GM23338 (cell line): ENCODE measurements at regions not wholly inside any gene's neighbourhood (a gene's known extent, or its start where the extent isn't known, plus 50 kb on each side); places are given as distances from the start of the nearest gene placed in this dataset.

Source experiments
- CREB1 ChIP-seq: fragments of 250-450 bp; sonication (Bioruptor Pico); IDR thresholded peaks from 2 replicates; pipeline ENCODE4 v1.5.0; 2020; ENCODE audit warnings: low read depth, mild to moderate bottlenecking, moderate library complexity
- CTCF ChIP-seq, 2 experiments: fragments of 200-600 bp in 1 of 2; sonication (generic) in 1 of 2; conservative IDR thresholded peaks; 2 replicates each; pipeline versions ENCODE4 v1.5.1 to v1.6.1; 2016 to 2017; ENCODE audit warnings: antibody characterized with exemption in 2 of 2, low read depth in 2 of 2, mild to moderate bottlenecking in 2 of 2, moderate library complexity in 1 of 2
- EZH2 ChIP-seq: fragments of 200-600 bp; sonication (generic); IDR thresholded peaks from one replicate; pipeline ENCODE4 v1.8.0; 2017; ENCODE audit warnings: antibody characterized with exemption, mild to moderate bottlenecking, low read depth; ENCODE audit not compliant: unreplicated experiment
- EZH2phosphoT487 ChIP-seq: fragments of 200-600 bp; sonication (generic); IDR thresholded peaks from one replicate; pipeline ENCODE4 v1.8.1; 2018; ENCODE audit warnings: antibody characterized with exemption; ENCODE audit not compliant: unreplicated experiment
- JUNB ChIP-seq: IDR thresholded peaks from one replicate; pipeline ENCODE4 v1.6.1; 2016; ENCODE audit warnings: antibody characterized with exemption; ENCODE audit not compliant: unreplicated experiment
- NANOG ChIP-seq: IDR thresholded peaks from 2 replicates; pipeline ENCODE4 v1.6.1; 2016; ENCODE audit warnings: antibody characterized with exemption, borderline replicate concordance
- POLR2AphosphoS5 ChIP-seq: IDR thresholded peaks from 2 replicates; pipeline ENCODE4 v1.6.1; 2016; ENCODE audit warnings: antibody characterized with exemption, low read depth
- ZNF114 ChIP-seq: fragments of 250-450 bp; sonication (Bioruptor Pico); IDR thresholded peaks from 2 replicates; pipeline ENCODE4 v1.5.0; 2020; ENCODE audit warnings: mild to moderate bottlenecking, moderate library complexity
- ZNF331 ChIP-seq: fragments of 250-450 bp; sonication (Bioruptor Pico); IDR thresholded peaks from 2 replicates; pipeline ENCODE4 v1.5.0; 2020; ENCODE audit warnings: low read depth, mild to moderate bottlenecking, moderate library complexity
- TF ChIP-seq, protein P1 (sequence below): IDR thresholded peaks from one replicate; pipeline ENCODE4 v1.6.1; 2018; ENCODE audit warnings: antibody characterized with exemption; ENCODE audit not compliant: unreplicated experiment
- TF ChIP-seq, protein P2 (sequence below): IDR thresholded peaks from 2 replicates; pipeline ENCODE4 v1.6.1; 2016; ENCODE audit warnings: antibody characterized with exemption
- TF ChIP-seq, protein P3 (sequence below): fragments of 250-450 bp; sonication (Bioruptor Pico); IDR thresholded peaks from 2 replicates; pipeline ENCODE4 v1.5.0; 2020; ENCODE audit warnings: mild to moderate bottlenecking, moderate library complexity

DNA sequence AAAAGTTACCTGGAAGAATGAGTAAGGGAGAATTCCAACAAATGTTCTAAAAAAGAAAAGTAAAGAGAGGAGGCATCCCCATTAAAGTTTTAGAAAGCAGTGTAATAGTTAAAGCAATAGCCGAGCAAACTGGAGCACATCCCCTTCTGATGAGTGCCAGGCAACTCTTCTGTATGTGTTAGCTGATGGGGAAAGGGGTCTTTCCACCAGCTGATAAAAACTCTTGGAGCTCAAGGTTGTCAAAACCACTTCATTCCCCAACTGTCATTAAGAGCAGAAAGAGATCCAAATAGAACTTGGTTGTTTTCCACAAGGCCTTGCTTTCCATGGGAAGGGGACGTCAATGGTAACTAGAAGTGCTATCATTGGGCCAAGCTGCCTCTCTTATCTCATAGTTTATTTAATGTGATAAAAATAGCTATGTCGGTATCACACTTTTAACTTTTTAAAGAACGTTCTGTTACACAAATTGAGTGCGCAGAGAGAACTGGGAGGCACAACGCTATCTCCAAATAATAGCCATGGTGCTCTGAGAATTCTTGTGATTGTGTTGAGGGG, 116.9 kb downstream of the POLR2M start:
- TF ChIP-seq CTCF (conservative IDR thresholded peaks at IDR 0.05; ENCODE audit: low read depth in 2 of 2) = no peak
- no peak for TF ChIP-seq EZH2
- TF ChIP-seq POLR2AphosphoS5 = no peak
- TF ChIP-seq, protein P1, sequence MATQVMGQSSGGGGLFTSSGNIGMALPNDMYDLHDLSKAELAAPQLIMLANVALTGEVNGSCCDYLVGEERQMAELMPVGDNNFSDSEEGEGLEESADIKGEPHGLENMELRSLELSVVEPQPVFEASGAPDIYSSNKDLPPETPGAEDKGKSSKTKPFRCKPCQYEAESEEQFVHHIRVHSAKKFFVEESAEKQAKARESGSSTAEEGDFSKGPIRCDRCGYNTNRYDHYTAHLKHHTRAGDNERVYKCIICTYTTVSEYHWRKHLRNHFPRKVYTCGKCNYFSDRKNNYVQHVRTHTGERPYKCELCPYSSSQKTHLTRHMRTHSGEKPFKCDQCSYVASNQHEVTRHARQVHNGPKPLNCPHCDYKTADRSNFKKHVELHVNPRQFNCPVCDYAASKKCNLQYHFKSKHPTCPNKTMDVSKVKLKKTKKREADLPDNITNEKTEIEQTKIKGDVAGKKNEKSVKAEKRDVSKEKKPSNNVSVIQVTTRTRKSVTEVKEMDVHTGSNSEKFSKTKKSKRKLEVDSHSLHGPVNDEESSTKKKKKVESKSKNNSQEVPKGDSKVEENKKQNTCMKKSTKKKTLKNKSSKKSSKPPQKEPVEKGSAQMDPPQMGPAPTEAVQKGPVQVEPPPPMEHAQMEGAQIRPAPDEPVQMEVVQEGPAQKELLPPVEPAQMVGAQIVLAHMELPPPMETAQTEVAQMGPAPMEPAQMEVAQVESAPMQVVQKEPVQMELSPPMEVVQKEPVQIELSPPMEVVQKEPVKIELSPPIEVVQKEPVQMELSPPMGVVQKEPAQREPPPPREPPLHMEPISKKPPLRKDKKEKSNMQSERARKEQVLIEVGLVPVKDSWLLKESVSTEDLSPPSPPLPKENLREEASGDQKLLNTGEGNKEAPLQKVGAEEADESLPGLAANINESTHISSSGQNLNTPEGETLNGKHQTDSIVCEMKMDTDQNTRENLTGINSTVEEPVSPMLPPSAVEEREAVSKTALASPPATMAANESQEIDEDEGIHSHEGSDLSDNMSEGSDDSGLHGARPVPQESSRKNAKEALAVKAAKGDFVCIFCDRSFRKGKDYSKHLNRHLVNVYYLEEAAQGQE = no peak
- no peak for TF ChIP-seq EZH2phosphoT487
- no peak for TF ChIP-seq JUNB
- TF ChIP-seq ZNF331 (CRISPR knock-in tag) = no peak
- no peak for TF ChIP-seq ZNF114
- TF ChIP-seq, protein P2, sequence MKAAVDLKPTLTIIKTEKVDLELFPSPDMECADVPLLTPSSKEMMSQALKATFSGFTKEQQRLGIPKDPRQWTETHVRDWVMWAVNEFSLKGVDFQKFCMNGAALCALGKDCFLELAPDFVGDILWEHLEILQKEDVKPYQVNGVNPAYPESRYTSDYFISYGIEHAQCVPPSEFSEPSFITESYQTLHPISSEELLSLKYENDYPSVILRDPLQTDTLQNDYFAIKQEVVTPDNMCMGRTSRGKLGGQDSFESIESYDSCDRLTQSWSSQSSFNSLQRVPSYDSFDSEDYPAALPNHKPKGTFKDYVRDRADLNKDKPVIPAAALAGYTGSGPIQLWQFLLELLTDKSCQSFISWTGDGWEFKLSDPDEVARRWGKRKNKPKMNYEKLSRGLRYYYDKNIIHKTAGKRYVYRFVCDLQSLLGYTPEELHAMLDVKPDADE = no peak
- no peak for TF ChIP-seq NANOG
- TF ChIP-seq CREB1 (CRISPR knock-in tag) = no peak
- TF ChIP-seq, protein P3, sequence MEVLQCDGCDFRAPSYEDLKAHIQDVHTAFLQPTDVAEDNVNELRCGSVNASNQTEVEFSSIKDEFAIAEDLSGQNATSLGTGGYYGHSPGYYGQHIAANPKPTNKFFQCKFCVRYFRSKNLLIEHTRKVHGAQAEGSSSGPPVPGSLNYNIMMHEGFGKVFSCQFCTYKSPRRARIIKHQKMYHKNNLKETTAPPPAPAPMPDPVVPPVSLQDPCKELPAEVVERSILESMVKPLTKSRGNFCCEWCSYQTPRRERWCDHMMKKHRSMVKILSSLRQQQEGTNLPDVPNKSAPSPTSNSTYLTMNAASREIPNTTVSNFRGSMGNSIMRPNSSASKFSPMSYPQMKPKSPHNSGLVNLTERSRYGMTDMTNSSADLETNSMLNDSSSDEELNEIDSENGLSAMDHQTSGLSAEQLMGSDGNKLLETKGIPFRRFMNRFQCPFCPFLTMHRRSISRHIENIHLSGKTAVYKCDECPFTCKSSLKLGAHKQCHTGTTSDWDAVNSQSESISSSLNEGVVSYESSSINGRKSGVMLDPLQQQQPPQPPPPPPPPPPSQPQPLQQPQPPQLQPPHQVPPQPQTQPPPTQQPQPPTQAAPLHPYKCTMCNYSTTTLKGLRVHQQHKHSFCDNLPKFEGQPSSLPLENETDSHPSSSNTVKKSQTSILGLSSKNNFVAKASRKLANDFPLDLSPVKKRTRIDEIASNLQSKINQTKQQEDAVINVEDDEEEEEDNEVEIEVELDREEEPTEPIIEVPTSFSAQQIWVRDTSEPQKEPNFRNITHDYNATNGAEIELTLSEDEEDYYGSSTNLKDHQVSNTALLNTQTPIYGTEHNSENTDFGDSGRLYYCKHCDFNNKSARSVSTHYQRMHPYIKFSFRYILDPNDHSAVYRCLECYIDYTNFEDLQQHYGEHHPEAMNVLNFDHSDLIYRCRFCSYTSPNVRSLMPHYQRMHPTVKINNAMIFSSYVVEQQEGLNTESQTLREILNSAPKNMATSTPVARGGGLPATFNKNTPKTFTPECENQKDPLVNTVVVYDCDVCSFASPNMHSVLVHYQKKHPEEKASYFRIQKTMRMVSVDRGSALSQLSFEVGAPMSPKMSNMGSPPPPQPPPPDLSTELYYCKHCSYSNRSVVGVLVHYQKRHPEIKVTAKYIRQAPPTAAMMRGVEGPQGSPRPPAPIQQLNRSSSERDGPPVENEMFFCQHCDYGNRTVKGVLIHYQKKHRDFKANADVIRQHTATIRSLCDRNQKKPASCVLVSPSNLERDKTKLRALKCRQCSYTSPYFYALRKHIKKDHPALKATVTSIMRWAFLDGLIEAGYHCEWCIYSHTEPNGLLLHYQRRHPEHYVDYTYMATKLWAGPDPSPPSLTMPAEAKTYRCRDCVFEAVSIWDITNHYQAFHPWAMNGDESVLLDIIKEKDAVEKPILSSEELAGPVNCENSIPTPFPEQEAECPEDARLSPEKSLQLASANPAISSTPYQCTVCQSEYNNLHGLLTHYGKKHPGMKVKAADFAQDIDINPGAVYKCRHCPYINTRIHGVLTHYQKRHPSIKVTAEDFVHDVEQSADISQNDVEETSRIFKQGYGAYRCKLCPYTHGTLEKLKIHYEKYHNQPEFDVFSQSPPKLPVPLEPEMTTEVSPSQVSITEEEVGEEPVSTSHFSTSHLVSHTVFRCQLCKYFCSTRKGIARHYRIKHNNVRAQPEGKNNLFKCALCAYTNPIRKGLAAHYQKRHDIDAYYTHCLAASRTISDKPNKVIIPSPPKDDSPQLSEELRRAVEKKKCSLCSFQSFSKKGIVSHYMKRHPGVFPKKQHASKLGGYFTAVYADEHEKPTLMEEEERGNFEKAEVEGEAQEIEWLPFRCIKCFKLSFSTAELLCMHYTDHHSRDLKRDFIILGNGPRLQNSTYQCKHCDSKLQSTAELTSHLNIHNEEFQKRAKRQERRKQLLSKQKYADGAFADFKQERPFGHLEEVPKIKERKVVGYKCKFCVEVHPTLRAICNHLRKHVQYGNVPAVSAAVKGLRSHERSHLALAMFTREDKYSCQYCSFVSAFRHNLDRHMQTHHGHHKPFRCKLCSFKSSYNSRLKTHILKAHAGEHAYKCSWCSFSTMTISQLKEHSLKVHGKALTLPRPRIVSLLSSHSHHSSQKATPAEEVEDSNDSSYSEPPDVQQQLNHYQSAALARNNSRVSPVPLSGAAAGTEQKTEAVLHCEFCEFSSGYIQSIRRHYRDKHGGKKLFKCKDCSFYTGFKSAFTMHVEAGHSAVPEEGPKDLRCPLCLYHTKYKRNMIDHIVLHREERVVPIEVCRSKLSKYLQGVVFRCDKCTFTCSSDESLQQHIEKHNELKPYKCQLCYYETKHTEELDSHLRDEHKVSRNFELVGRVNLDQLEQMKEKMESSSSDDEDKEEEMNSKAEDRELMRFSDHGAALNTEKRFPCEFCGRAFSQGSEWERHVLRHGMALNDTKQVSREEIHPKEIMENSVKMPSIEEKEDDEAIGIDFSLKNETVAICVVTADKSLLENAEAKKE (CRISPR knock-in tag) = no peak
